ENCODE measurements at regions not wholly inside any gene's neighbourhood (a gene's known extent, or its start where the extent isn't known, plus 50 kb on each side); places are given as distances from the start of the nearest gene placed in this dataset.
"Not testable (repeated sequence)": the region's sequence is repeated elsewhere in the genome, so short reads cannot be mapped to it uniquely, and the experiment has no call there.

- DNase-seq (ENCODE audit: low spot score) = no peak
These were observed 1312.7 kb downstream of the SLITRK1 start for GRCh38 chr13:82569581-82569980.

- no peak for DNase-seq (ENCODE audit: low spot score)
These were observed 1315.4 kb downstream of the SLITRK1 start for GRCh38 chr13:82566864-82567263.

- no peak for DNase-seq (ENCODE audit: low spot score)
These were observed 1317.1 kb downstream of the SLITRK1 start for GRCh38 chr13:82565201-82565600.

GRCh38 chr13:82560889-82561288 is 1321.4 kb downstream of the SLITRK1 start:
- DNase-seq (ENCODE audit: low spot score) = no peak

- no peak for DNase-seq (ENCODE audit: low spot score)
These were observed 1359.4 kb downstream of the SLITRK1 start for GRCh38 chr13:82522872-82523271.

- DNase-seq (ENCODE audit: low spot score) = no peak
These were observed 1375.4 kb downstream of the SLITRK1 start for GRCh38 chr13:82506805-82507414.

- DNase-seq (ENCODE audit: low spot score) = no peak
These were observed 1380.4 kb downstream of the SLITRK1 start for GRCh38 chr13:82501834-82502233.

- no peak for DNase-seq (ENCODE audit: low spot score)
These were observed 1401.9 kb downstream of the SLITRK1 start for GRCh38 chr13:82480415-82480814.

GRCh38 chr13:82477436-82477835 is 1404.8 kb downstream of the SLITRK1 start:
- DNase-seq (ENCODE audit: low spot score) = no peak

GRCh38 chr13:82467626-82468025 is 1414.6 kb downstream of the SLITRK1 start:
- DNase-seq (ENCODE audit: low spot score) = no peak

- not testable (repeated sequence) for DNase-seq (ENCODE audit: low spot score)
These were observed 1422.7 kb downstream of the SLITRK1 start for GRCh38 chr13:82459575-82459974.

GRCh38 chr13:82458169-82458568 is 1424.1 kb downstream of the SLITRK1 start:
- no peak for DNase-seq (ENCODE audit: low spot score)

- not testable (repeated sequence) for DNase-seq (ENCODE audit: low spot score)
These were observed 1424.7 kb downstream of the SLITRK1 start for GRCh38 chr13:82457548-82457947.

GRCh38 chr13:82447416-82448077 is 1434.7 kb downstream of the SLITRK1 start:
- no peak for DNase-seq (ENCODE audit: low spot score)

- no peak for DNase-seq (ENCODE audit: low spot score)
These were observed 1442.9 kb downstream of the SLITRK1 start for GRCh38 chr13:82439159-82439904.

GRCh38 chr13:82438320-82438719 is 1444.0 kb downstream of the SLITRK1 start:
- no peak for DNase-seq (ENCODE audit: low spot score)

- DNase-seq (ENCODE audit: low spot score) = no peak
These were observed 1446.1 kb downstream of the SLITRK1 start for GRCh38 chr13:82436099-82436585.

- no peak for DNase-seq (ENCODE audit: low spot score)
These were observed 1449.3 kb downstream of the SLITRK1 start for GRCh38 chr13:82432949-82433348.

- no peak for DNase-seq (ENCODE audit: low spot score)
These were observed 1469.5 kb downstream of the SLITRK1 start for GRCh38 chr13:82412749-82413148.

GRCh38 chr13:82407321-82407720 is 1475.0 kb downstream of the SLITRK1 start:
- no peak for DNase-seq (ENCODE audit: low spot score)

- no peak for DNase-seq (ENCODE audit: low spot score)
These were observed 1507.6 kb downstream of the SLITRK1 start for GRCh38 chr13:82374719-82375118.

GRCh38 chr13:82370316-82370715 is 1512.0 kb downstream of the SLITRK1 start:
- no peak for DNase-seq (ENCODE audit: low spot score)

- DNase-seq (ENCODE audit: low spot score) = no peak
These were observed 1517.7 kb downstream of the SLITRK1 start for GRCh38 chr13:82364525-82364924.

Measured in activated CD4-positive, alpha-beta T cell treated with anti-CD3 and anti-CD28 coated beads, Interleukin-2, Interleukin-4, amounts not matched to agents 100 ng/mL and 50 ng/mL, durations not matched to agents 16 hours and 8 hours (primary cell).